Astrocyte (in vitro differentiated cells and primary cell): ENCODE measurements at regions not wholly inside any gene's neighbourhood (a gene's known extent, or its start where the extent isn't known, plus 50 kb on each side); places are given as distances from the start of the nearest gene placed in this dataset.

Experiments used
- CTCF ChIP-seq: IDR thresholded peaks from 2 replicates; pipeline ENCODE4 v1.5.1; 2011; ENCODE audit warnings: low read depth, mild to moderate bottlenecking, inconsistent platforms, low read length, moderate library complexity; ENCODE audit not compliant: insufficient read depth
- EZH2 ChIP-seq: IDR thresholded peaks from 2 replicates; pipeline ENCODE4 v1.6.1; 2012; ENCODE audit warnings: mild to moderate bottlenecking, low read length, inconsistent platforms; ENCODE audit not compliant: insufficient read depth

- TF ChIP-seq CTCF (no peak), EZH2 (no peak)
Observed at GRCh38 chr2:64908406-64908805, 80.8 kb upstream of the SLC1A4 start.
